Mucosa of gallbladder (tissue), 1 donor: ENCODE measurements at regions not wholly inside any gene's neighbourhood (a gene's known extent, or its start where the extent isn't known, plus 50 kb on each side); places are given as distances from the start of the nearest gene placed in this dataset.
"Not testable (repeated sequence)": the region's sequence is repeated elsewhere in the genome, so short reads cannot be mapped to it uniquely, and the experiment has no call there.

Source experiments
- DNase-seq: peaks from one replicate; pipeline ENCODE4 v3.0.0-alpha.2; 2020; ENCODE audit warnings: low spot score
- donor health status: DM: no; HTN: no; CAD: no.

DNA sequence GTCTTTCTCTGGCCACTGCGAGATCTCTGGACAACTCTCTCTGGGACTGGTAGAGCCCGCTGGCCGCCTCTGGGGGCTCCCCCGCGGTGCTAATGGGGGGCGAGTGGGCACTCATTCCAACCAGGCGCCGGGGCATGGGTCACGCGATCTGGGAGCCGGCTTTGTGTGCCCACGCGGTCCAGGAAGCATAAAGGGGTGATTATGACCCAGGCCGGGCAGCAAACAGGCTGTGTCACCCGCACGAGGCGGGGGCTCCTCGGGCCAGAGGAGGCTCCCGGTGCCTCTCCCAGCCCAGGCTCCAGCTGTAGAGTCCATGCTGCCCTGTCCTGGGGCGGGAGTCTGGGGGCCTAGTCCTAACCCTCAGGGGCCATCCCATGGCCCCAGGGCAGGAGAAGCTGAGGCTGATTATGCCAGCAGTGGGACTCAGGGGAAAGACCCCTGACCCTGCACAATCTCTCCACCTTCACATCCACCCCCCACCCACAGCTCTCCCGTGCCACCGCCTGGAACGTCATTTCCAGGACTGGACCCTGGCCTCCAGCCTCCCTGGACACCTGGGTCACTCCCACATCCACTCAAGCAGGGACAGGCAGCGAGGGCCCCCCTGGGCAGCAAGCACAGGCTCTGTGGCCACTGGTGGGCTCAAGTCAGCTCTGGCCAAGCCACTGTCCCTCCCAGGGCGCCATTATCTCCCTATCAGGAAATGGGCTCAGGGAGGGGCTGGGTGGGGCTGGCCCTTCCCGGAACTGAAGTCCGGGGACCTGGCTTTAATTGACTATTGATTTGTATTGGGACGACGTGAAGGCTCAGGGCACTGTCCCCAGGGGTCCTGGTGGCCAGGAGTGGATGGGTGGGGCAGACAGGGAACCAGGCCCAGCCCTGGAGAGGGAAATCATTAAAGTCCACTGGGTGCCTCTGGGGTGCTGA is 50.0 kb downstream of the PTPRS start:
- no peak for DNase-seq

- no peak for DNase-seq
These were observed 51.3 kb downstream of the PTPRS start for GRCh38 chr19:5289060-5289990.

DNA sequence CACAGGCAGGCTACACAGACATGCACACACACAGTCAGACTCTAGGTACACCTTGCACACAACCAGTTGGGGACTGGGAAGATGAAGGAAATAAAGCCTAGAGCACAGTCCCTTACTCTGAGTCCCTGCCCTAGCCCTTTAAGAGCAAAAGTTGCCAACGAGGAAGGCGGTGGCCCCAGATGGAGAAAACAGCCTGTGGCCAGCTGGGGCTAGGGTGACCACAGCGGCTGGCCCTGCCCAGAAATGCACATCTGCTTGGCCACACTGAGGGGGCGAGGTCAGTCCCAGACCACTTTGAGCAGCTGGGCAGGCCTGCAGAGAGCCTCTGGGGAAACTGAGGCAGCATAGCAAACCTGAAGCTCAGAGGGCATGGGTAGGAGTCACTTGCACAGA is 52.3 kb downstream of the PTPRS start:
- no peak for DNase-seq

DNA sequence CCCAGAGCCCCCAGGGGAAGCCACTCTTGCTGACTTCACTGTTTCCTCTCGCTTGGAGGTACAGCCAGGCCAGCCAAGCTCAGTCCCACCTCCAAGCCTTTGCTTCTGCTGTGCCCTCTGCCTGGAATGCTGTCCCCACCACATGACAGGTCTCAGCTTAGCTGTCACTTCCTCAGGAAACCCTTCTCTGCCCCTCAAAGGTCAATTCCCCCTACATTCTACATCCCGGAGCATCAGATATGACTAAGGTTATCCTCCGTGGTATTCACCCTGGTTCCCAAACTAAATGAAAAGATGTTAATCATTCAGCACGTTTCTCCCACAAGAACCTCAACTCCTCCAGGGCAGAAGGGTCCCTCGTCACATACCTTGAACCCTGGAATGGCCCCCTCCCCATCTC is 53.5 kb downstream of the PTPRS start:
- no peak for DNase-seq

DNA sequence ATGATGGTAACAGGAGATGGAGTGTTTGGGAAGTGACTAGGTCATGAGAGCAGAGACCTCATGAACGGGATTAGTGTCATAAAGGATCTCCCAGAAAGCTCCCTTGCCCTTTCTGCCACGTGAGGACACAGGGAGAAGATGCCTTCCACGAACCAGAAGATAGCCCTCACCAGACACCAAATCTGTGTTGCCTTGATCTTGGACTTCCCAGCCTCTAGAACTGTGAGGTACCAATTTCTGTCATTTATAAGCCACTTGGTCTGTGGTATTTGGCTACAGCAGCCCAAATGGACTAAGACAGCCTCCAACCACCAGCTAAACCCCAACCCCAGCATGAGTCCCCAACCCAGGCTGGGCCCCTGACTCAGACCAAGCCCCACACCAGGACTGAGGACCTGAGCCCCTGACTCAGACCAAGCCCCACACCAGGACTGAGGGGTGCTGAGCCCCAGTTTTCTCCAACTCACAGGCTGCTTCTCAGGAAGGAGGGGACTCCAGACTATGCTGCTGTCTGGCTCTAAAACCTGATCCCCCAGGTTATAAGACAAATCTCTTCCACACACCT is 54.1 kb downstream of the PTPRS start:
- no peak for DNase-seq

DNA sequence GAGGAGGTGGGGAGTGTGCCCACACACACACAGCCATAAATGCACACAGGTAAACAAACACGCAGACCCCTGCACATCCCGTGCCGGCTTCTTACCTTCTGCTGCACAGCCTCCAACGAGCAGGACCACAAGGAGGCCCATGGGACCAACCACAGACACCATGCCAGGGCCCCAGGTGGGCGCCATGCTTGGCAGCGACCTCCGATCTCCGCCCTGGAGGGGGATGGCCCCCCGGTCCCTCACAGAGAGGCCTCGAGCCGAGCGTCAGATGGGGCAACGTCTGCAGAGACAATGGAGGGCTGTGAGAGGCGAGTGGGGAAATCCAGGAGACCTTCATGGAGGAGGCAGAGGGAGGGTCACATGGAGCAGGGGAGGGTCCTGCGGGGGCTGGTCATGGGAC is 54.7 kb downstream of the PTPRS start:
- DNase-seq: no peak

DNA sequence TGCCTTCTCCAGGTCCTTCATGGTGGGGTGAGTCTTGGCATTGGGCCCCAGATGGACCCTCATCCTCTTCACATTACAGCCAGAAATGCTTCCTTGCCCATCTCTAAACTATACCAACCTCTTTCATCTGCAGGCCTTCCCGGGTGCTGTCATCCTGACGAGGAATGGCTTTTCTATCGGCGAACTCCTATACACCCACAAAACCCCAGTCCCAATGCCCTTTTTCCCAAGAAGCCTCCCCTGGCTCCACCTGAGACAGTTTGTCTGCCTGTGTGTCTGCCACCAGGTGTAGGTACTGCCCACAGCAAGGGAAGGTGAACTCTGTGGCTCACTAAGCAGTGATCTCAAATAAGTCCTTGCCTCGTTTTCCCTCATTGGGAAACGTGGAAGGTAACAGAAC is 55.3 kb downstream of the PTPRS start:
- no peak for DNase-seq

- no peak for DNase-seq
These were observed 57.7 kb downstream of the PTPRS start for GRCh38 chr19:5282901-5283300.

- peak; percentile 49 for DNase-seq
These were observed 59.0 kb downstream of the PTPRS start for GRCh38 chr19:5281588-5281987.

DNA sequence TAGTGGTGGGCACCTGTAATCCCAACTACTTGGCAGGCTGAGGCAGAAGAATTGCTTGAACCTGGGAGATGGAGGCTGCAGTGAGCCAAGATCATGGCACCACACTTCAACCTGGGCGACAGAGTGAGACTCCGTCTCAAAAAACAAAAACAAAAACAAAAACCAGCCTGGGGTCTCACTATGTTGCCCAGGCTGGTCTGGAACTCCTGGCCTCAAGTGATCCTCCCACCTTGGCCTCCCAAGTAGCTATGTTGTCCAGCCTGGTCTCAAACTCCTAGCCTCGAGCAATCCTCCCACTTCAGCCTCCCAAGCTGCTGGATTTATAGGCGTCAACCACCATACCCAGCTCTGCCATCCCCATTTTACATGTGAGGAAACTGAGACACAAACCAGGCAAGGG is 64.9 kb downstream of the PTPRS start:
- not testable (repeated sequence) for DNase-seq

GRCh38 chr19:5273782-5274181 is 66.8 kb downstream of the PTPRS start:
- no peak for DNase-seq

DNA sequence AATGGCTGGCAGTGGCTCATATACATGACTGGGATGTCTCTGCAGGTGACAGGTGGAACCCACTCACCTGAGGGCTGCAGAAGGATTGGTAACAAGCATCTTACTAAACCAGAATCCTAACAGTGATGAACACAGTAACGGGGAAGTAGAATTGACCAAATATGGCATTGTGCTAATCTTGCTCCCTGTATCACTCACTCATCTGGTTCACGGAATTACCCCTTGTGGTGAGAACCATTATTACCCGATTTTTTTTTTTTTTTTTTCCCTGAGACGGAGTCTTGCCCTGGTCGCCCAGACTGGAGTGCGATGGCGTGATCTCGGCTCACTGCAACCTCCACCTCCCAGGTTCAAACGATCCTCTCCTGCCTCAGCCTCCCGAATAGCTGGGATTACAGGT is 69.5 kb downstream of the PTPRS start:
- no peak for DNase-seq

GRCh38 chr19:5269926-5270325 is 70.7 kb downstream of the PTPRS start:
- DNase-seq: no peak

DNA sequence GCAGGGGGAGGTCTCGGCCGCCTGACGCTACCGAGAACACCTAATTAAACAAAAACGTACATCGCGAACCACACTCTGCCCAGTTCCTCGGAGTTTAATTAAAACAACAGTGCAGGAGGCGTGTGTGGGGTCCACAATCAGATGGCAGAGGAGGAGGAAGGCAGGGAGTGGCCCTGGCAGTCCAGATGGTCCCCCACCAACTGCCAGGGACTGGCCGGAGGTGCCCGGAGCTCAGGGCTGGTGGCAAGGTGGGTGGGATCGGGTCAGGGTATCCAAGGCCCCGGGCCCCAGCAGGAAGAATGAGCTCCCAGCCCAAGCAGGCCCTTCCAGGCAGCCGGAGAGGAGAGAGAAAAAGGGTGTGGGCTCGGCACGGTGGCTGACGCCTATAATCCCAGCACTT is 71.3 kb downstream of the PTPRS start:
- DNase-seq: no peak

DNA sequence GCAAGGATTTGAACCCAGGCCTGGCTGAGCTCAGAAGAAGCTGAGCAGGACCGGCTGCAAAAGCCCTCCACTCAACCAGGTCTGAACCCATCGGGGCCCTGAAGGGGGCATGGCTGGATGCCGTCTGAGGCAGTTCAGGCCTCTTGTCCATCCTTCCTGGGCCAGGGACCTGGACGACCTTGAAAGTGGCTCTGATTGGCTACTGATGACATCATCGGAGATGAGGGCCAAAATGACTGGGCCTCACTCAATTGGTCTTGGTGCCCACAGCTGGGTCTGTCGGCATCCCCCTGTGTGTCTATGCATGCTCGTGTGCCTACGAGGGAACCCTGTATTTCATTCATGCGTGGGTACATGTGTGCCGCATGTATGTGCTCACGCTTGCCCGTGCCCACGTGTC is 71.8 kb downstream of the PTPRS start:
- DNase-seq: no peak

DNA sequence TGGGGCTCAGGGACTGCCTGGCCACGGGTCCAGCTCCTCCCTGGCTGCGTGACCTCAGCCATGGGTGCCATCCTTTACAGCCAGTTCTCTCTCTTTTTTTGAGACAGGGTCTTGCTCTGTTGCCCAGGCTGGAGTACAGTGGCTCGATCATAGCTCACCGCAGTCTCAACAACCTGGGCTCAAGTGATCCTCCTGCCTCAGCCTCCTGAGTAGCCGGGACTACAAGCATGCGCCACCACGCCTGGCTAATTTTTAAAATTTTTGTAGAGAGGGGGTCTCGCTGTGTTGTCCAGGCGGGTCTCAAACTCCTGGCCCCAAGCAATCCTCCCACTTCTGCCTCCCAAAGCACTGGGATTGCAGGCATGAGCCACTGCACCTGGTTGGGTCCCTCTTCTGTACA is 75.4 kb downstream of the PTPRS start:
- DNase-seq: no peak

DNA sequence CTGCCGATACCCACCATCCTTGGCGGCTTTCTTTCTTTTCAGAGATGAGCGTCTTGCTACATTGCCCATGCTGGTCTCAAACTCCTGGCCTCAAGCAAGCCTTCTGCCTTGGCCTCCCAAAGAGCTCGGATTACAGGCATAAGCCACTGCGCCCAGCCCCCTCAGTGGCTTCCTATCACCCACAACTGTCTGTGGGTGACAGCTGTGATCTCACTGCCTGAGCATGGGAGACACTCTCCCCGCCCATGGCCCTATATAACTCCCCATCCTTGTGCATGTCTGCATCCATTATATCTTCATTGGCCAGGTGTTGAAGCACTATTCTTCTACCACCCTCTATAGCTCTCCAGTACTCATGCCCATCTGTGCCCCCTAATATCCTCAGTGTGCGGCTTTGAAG is 76.2 kb downstream of the PTPRS start:
- no peak for DNase-seq

DNA sequence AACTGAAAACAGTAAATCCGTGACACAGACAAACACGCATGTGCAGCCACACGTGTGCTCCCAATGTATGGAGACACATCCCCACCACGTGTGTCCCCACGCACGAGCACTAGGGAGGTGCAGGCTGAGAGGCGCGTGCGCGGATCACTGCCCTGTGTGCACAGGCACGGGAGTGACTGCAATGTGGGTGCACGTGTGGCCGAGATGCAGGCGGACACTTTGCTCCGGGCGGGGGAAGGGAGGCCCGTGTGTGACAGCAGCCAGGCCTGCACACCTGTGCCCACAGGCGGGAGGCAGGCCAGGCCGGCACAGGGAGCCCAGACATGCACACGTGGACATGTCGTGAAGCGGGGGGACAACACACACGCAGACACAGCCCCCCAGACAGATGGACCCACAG is 77.0 kb downstream of the PTPRS start:
- no peak for DNase-seq

- DNase-seq: no peak
These were observed 77.9 kb downstream of the PTPRS start for GRCh38 chr19:5262721-5263120.

DNA sequence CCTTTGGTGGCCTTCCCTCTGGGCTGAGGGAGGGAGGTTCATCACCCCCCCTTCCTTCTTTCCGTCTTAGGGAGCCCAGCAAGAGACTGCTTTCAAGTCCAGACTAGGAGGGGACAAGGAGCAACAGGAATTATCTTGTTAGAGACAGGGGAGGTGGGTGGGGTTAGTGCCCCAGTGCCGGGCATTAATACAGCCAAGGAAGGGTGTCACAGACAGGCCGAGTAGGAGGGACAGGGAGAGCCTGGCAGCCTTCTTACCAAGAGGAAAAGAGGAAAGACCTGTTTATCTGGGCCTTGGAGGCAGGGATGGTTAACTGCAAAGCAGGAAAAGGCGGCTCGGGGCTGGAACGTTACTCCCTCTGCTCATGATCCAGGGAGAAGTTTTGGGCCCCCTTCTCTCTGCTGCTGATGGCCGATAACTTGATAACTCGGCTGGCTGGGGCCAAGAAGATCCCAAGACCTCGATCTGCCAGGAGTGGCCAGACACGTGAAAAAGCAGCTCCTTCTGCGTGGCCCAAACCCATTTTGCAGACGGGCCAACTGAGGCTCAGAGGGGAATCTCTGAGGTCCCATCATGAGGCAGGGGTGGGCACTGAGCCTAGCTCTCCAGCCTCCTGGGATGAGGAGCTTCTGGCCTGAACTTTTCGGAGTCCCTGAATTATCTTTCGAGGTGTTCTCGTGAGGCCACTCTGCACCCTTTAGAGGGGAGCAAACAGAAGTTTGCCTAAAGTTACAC is 79.3 kb downstream of the PTPRS start:
- peak; percentile 16 for DNase-seq

DNA sequence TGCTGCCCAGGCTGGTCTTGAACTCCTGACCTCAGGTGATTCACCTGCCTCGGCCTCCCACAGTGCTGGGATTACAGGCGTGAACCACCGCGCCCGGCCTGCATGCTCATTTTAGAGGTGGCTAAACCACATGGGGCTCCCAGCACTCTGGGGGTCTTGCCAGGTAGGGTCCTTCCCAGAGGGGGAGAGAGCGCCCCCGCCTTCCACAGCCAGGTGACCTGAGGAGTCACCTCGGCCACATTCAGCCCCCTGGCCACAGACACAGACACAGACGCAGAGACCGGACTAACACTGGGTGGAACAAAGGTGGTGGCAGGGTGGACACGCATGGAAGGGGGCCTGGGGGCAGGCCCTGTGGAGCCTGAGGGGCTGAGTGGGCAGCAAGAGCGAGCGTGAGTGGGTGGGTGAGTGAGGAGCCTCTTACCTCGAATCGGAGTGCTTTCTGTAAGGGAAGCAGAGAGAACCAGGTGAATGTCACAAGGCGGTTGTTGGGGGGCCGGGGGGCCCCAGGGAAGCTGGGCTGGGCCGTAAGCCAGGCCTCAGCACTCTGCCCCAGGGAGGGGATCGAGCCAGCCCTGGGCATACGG is 80.1 kb downstream of the PTPRS start:
- no peak for DNase-seq
